ENCODE measurements at regions not wholly inside any gene's neighbourhood (a gene's known extent, or its start where the extent isn't known, plus 50 kb on each side); places are given as distances from the start of the nearest gene placed in this dataset.

DNA sequence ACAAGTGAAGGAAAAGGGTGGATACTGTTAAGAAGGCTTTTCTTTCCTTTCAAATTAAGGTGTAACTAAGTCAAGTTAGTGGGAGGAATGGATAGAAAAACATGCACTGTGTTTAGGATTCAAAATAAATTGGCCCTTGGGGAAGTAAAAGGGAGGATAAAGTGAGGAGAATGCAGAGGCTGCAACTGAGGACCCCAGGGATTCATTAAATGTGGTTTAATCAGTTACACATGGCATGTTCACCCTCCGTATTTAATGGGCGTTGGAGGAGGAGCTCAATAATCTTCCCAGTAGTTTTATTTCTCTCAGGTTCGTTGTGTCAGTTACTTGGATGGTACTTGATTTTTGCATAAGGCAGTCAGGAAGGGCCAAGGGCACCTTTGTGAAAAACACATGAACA is 966.3 kb downstream of the JRKL start:
- in situ Hi-C loops (cut with MboI; ENCODE audit: low sequenced_read_pairs): no loop called here

GRCh38 chr11:97359016-97359415 is 969.2 kb downstream of the JRKL start:
- in situ Hi-C loops (cut with MboI; ENCODE audit: low sequenced_read_pairs): no loop called here

GRCh38 chr11:97361812-97362378 is 972.1 kb downstream of the JRKL start:
- in situ Hi-C loops (cut with MboI; ENCODE audit: low sequenced_read_pairs): no loop called here

DNA sequence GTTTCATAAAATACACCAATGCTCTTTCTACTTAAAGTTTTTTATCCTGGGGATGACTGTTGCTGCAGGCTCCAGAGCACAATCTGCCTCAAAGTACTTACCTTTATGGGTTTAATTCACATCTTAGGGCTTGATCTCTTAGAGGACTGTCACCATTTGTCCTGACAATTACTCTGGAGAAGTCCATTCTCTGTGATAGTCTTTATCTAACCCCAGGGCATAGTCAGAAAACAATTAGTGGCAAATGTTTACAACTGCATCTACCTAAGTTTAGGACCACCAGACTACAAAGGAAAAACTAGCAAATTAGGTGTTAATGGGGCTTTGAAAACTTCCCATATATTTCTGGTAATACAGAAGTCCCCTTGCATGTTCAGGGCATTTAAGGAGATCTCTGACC is 973.5 kb downstream of the JRKL start:
- in situ Hi-C loops (cut with MboI; ENCODE audit: low sequenced_read_pairs): no loop called here

- in situ Hi-C loops (cut with MboI; ENCODE audit: low sequenced_read_pairs): no loop called here
These were observed 974.2 kb downstream of the JRKL start for GRCh38 chr11:97364047-97364446.

DNA sequence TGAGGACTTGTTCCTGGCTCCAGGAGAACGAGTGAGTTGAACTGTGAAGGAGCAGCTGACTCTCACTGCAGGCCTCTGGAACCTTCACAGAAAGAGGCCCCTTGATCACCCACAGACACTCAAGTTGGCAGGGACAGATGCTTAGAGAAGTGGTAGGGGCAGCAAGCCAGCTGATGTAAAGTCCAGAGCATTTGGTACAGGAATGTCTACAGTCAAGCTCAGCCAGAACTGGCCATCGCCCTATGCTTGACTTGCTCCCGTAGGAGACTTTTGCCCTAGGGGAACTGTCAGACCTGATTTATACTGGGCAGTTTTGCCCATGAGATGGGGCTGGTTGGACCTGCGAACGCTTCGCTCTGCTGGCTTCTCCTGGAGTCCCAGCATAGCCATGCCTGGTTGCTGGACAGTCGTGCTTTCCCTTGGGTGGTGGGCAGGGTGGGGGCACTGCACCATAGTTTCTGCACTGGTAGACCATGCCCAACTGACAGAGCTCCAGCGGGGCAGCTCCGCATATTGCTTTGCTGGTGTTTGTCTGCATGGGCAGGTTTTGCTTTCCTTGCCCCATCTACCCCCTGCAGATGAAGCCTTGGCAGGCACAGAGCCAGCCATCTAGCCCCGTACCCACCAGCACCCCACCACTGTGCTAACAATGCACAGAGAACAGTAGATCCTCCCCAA is 977.7 kb downstream of the JRKL start:
- in situ Hi-C loops (cut with MboI; ENCODE audit: low sequenced_read_pairs): no loop called here

GRCh38 chr11:97389270-97389669 is 999.5 kb downstream of the JRKL start:
- in situ Hi-C loops (cut with MboI; ENCODE audit: low sequenced_read_pairs): no loop called here

GRCh38 chr11:97398246-97398645 is 1008.4 kb downstream of the JRKL start:
- in situ Hi-C loops (cut with MboI; ENCODE audit: low sequenced_read_pairs): no loop called here

- in situ Hi-C loops (cut with MboI; ENCODE audit: low sequenced_read_pairs): no loop called here
These were observed 1019.3 kb downstream of the JRKL start for GRCh38 chr11:97409141-97409540.

DNA sequence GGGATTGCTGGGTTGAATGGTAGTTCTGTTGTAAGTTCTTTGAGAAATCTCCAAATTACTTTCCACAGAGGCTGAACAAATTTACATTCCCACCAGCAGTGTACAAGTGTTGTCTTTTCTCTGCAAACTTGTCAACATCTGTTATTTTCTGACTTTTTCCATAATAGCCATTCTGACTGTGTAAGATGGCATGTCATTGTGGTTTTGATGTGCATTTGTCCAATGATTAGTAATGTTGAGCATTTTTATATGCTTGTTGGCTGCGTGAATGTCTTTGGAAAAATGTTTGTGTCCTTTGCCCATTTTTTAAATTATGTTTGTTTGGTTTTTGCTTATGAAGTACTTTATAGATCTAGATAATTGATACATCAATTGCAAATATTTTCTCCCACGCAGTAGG is 1025.0 kb downstream of the JRKL start:
- in situ Hi-C loops (cut with MboI; ENCODE audit: low sequenced_read_pairs): no loop called here

DNA sequence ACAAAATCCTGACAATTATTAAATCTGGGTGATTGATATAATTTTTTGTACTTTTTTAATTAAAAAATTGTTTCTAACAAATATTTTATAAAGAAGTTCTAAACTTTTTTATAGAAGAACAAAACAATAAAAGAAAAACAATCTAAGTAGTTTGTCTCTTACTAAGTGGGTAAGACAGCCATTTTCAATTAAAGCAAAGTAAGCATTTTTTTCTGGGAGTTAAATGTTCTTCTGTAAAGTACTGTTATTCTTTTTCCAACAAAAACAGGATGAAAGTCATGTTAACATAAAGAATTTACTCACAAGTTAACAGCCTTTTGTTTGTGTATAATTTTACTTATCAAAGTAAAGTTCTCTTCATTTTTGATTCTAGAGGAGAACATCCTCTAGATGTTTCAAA is 1029.9 kb downstream of the JRKL start:
- in situ Hi-C loops (cut with MboI; ENCODE audit: low sequenced_read_pairs): no loop called here

GRCh38 chr11:97428247-97428790 is 1038.5 kb downstream of the JRKL start:
- in situ Hi-C loops (cut with MboI; ENCODE audit: low sequenced_read_pairs): no loop called here

DNA sequence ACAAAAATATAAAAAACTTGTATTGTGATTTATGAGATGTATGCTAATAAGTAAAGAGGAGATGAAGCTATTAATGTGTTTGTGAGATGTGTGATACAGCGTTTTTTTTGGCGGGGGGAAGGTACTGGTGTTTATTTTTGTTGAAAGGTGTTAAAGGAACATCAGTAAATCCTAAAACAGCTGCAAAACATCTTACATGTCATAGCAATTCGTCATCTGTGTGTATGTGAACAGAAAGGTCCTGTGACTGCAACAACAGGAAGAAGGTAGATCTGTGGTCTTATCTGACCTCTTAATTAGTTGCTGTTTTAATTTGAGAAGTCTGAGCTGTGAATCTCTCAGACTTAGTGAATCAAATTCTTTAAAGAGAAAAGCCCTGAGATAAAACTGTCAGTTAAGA is 1041.1 kb downstream of the JRKL start:
- in situ Hi-C loops (cut with MboI; ENCODE audit: low sequenced_read_pairs): no loop called here

GRCh38 chr11:97432926-97433325 is 1043.1 kb downstream of the JRKL start:
- in situ Hi-C loops (cut with MboI; ENCODE audit: low sequenced_read_pairs): no loop called here

DNA sequence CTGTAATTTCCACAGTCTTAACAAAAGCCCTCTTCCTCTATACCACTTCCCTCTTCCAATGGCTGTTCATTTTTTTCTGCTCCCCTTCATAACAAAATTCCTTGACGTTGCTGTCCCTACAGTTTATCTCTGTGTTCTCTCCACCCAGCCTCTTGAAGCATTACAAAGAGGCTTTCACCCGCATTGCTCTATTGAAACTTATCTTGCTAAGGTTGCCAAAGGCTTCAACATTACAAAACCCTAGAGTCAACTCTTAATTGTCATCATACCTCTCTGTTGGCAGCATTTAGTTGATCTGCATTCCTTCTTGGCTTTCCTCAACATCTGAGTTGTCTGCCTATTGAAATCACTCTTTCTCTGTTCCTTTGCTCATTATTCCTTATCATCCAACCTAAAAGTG is 1055.7 kb downstream of the JRKL start:
- in situ Hi-C loops (cut with MboI; ENCODE audit: low sequenced_read_pairs): no loop called here

- in situ Hi-C loops (cut with MboI; ENCODE audit: low sequenced_read_pairs): no loop called here
These were observed 1061.6 kb downstream of the JRKL start for GRCh38 chr11:97451441-97451840.

DNA sequence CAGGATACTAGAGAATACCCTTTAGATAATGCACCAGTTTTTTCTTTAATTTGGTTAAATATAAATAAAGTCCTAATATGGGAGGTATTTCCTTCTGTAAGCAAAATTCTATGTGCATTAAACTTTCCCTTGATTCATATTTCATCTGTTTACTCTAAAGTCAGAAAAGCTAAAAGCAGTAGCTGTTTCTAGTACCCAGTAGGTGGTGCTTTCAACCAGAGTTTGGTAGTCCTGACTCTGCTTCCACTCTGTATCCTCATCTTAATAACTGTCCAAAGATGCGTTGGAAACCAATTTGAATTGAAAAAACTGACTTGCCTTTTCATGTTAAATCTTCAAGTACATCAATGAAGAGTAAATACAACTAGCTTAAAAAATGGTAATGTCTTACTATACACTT is 1065.2 kb downstream of the JRKL start:
- in situ Hi-C loops (cut with MboI; ENCODE audit: low sequenced_read_pairs): no loop called here

- in situ Hi-C loops (cut with MboI; ENCODE audit: low sequenced_read_pairs): no loop called here
These were observed 1070.3 kb downstream of the JRKL start for GRCh38 chr11:97460091-97460490.

- in situ Hi-C loops (cut with MboI; ENCODE audit: low sequenced_read_pairs): no loop called here
These were observed 1071.4 kb downstream of the JRKL start for GRCh38 chr11:97461044-97461880.

DNA sequence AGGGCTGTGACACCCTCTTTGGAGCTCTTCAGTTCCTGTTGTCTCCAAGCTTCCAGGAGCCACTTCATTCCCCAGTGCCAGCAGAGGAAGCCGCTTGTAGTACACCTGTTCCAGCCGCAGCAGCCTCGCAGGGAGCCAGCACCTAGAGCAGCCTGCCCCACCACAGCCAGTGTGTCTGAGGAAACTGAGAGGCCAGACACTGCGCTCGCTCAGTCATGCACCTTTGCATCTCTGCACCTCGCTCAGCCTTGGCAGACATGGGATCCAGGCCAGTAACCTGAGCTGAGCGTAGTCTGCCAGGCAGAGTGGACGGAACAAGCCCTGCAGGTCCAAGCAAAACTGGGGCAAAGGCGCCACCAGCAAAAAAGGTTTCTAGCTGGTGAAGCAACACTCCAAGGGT is 1072.1 kb downstream of the JRKL start:
- in situ Hi-C loops (cut with MboI; ENCODE audit: low sequenced_read_pairs): no loop called here

- in situ Hi-C loops (cut with MboI; ENCODE audit: low sequenced_read_pairs): no loop called here
These were observed 1074.1 kb downstream of the JRKL start for GRCh38 chr11:97463891-97464290.

DNA sequence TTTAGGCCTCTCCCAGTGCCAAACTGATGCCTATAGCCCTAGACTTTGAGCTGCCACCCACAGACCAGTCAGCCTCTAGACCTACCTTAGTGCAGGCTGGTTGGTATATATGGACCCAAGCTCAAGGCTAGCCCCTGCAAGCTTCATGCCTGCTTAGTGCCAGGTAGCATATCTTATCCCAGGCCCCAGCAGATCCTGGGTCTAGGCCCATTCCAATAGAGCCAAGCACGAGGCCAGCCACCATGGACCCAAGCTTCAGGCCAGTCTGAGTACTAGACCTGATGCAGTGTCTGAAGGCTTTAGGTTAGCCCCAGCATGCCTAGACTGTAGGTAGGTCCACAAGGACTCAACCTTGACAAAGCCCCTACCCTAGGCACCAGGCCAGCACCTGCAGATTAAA is 1081.7 kb downstream of the JRKL start:
- in situ Hi-C loops (cut with MboI; ENCODE audit: low sequenced_read_pairs): no loop called here

Data from HL-60/S4 treated with phorbol 12-myristate 13-acetate at 8.2 ng/mL for 4 days and 3 days (cell line).